ENCODE measurements at regions not wholly inside any gene's neighbourhood (a gene's known extent, or its start where the extent isn't known, plus 50 kb on each side); places are given as distances from the start of the nearest gene placed in this dataset.

DNA sequence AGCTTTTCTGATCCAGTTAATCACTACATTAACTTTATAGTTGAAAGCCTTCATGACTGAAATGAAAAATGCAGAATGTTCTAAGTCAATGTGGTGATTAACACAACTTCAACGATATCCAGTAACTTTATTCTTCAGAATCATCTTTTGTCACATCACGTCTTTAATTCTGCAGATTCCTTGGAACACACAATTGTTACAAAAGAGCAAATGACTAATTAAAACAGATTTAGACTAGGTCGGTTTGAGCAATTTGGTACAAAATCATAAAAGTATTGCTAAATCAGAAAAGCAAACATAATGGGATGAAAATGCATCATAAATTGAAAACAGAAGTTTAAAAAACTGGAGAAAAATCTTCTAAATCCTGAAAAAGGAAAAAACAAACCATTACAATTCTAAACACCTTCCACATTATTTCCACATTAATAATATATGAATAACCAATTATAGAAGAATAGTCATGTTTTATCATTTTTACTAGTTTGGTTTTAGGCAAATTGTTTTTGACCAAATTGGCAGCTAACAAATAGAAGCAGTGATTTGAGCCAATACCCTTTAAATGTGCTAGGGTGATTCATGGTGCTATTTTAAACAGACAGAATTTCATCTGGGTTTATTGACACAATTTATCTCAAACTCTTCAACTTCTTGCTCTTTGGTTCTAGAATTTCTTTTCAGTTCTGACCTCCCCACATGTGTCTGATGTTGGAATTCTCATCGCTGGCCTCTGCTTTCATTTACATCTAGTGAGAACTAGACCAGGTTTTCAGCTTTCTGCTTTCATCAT, 468.1 kb upstream of the PTBP2 start:
- TF ChIP-seq POLR2A (IDR thresholded peaks at IDR 0.05; ENCODE audit: low read depth): no peak
- TF ChIP-seq CTCF (IDR thresholded peaks at IDR 0.05): no peak
- no peak for TF ChIP-seq POLR2AphosphoS5 (IDR thresholded peaks at IDR 0.05)
- no peak for TF ChIP-seq EP300 (IDR thresholded peaks at IDR 0.05)
